ENCODE measurements at regions not wholly inside any gene's neighbourhood (a gene's known extent, or its start where the extent isn't known, plus 50 kb on each side); places are given as distances from the start of the nearest gene placed in this dataset.
A peak's percentile ranks its signal among the peaks of the same experiment; 100 is the strongest.

DNA sequence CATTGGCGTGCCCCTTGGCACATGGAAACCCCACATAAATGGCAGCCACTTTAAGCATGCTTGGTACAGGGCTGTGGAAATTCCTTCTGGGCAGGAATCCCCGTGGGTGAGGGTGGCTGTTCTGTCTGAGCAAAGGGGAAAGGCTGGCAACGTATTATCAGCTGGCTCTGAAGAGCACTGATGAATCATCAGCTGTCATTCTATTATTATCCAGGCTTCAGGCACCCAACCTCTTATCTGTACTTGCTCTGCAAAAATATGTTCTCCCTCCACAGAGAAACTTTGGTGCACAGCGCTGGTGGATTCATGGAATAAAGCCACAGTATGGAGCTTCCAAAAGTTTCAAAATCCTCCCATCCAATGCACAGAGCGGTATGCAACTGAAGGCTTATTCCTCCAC, 167.1 kb downstream of the TBX5 start:
- WGBS, 2 donors = 21 to 26% methylated on average over 5 of the region's 5 CpGs
- no peak overlapping the region for H3K4me3 ChIP-seq (ENCODE audit: low read depth, poor library complexity, severe bottlenecking)
- intact Hi-C loops (cut with DNase I; ENCODE audit: low total_unique reads) = no loop called here
- DNase-seq (ENCODE audit: low spot score in 2 of 2) = peak in 1 of 2 donors; percentile 60
- no peak for TF ChIP-seq POLR2A (IDR thresholded peaks at IDR 0.05)
- TF ChIP-seq, protein P1, sequence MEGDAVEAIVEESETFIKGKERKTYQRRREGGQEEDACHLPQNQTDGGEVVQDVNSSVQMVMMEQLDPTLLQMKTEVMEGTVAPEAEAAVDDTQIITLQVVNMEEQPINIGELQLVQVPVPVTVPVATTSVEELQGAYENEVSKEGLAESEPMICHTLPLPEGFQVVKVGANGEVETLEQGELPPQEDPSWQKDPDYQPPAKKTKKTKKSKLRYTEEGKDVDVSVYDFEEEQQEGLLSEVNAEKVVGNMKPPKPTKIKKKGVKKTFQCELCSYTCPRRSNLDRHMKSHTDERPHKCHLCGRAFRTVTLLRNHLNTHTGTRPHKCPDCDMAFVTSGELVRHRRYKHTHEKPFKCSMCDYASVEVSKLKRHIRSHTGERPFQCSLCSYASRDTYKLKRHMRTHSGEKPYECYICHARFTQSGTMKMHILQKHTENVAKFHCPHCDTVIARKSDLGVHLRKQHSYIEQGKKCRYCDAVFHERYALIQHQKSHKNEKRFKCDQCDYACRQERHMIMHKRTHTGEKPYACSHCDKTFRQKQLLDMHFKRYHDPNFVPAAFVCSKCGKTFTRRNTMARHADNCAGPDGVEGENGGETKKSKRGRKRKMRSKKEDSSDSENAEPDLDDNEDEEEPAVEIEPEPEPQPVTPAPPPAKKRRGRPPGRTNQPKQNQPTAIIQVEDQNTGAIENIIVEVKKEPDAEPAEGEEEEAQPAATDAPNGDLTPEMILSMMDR (IDR thresholded peaks at IDR 0.05) = no peak

- TF ChIP-seq, protein P1 (IDR thresholded peaks at IDR 0.05) = no peak
- TF ChIP-seq POLR2A (IDR thresholded peaks at IDR 0.05) = no peak
- intact Hi-C loops (cut with DNase I; ENCODE audit: low total_unique reads) = no loop called here
- no peak overlapping the region for H3K4me3 ChIP-seq (ENCODE audit: low read depth, poor library complexity, severe bottlenecking)
- 45 to 53% methylated on average over 5 of the region's 5 CpGs for WGBS, 2 donors
- DNase-seq (ENCODE audit: low spot score in 2 of 2) = peak in 1 of 2 donors; percentile 39
Measured at GRCh38 chr12:114237230-114237629, 168.7 kb downstream of the TBX5 start.

- WGBS, 2 donors = 96 to 100% methylated on average over 2 of the region's 2 CpGs
- TF ChIP-seq POLR2A (IDR thresholded peaks at IDR 0.05) = no peak
- TF ChIP-seq, protein P1 (IDR thresholded peaks at IDR 0.05) = no peak
Measured at GRCh38 chr12:114232187-114232586, 173.8 kb downstream of the TBX5 start.

GRCh38 chr12:114229150-114229549, 176.8 kb downstream of the TBX5 start:
- DNase-seq (ENCODE audit: low spot score in 2 of 2) = no peak
- intact Hi-C loops (cut with DNase I; ENCODE audit: low total_unique reads) = no loop called here
- H3K4me3 ChIP-seq (ENCODE audit: low read depth, poor library complexity, severe bottlenecking) = no peak overlapping the region
- no peak for TF ChIP-seq POLR2A (IDR thresholded peaks at IDR 0.05)
- TF ChIP-seq, protein P1 (IDR thresholded peaks at IDR 0.05) = no peak
- 57 to 68% methylated on average over 1 of the region's 1 CpG for WGBS, 2 donors

More at GRCh38 chr12:114232187-114232586, 173.8 kb downstream of the TBX5 start:
- intact Hi-C loops (cut with DNase I; ENCODE audit: low total_unique reads) = no loop called here
- no peak overlapping the region for H3K4me3 ChIP-seq (ENCODE audit: low read depth, poor library complexity, severe bottlenecking)
- DNase-seq (ENCODE audit: low spot score in 2 of 2) = no peak

GRCh38 chr12:114226241-114226928, 179.6 kb downstream of the TBX5 start:
- DNase-seq (ENCODE audit: low spot score in 2 of 2) = peak in 1 of 2 donors; percentile 54
- intact Hi-C loops (cut with DNase I; ENCODE audit: low total_unique reads) = no loop called here
- WGBS, 2 donors = 63 to 70% methylated on average over 10 of the region's 10 CpGs
- TF ChIP-seq, protein P1 (IDR thresholded peaks at IDR 0.05) = no peak
- TF ChIP-seq POLR2A (IDR thresholded peaks at IDR 0.05) = no peak
- H3K4me3 ChIP-seq (ENCODE audit: low read depth, poor library complexity, severe bottlenecking) = no peak overlapping the region

Data from lower leg skin (tissue), 4 donors.